Tibial artery (tissue), 4 donors: ENCODE measurements at regions not wholly inside any gene's neighbourhood (a gene's known extent, or its start where the extent isn't known, plus 50 kb on each side); places are given as distances from the start of the nearest gene placed in this dataset.

ENCODE experiments used
- DNase-seq, 2 donors: peaks; one replicate each; pipeline ENCODE4 v3.0.0-alpha.2; 2019
- H3K27ac ChIP-seq, 2 donors: fragments of 200-600 bp; sonication (generic) in 1 of 2; 1 replicate in 1 of 2; 2 replicates in 1 of 2; pipeline ENCODE4 v1.5.1; 2018 to 2019; ENCODE audit warnings: mild to moderate bottlenecking in 1 of 2
- H3K27me3 ChIP-seq, 2 donors: fragments of 200-600 bp; sonication (generic) in 1 of 2; one replicate each; pipeline versions ENCODE4 v1.5.1 to v1.6.0; 2016 to 2019
- H3K36me3 ChIP-seq, 3 donors: fragments of 200-600 bp; sonication (generic) in 2 of 3; one replicate each; pipeline ENCODE4 v1.5.1; 2016 to 2019; ENCODE audit warnings: mild to moderate bottlenecking in 2 of 3
- H3K4me1 ChIP-seq, 4 donors: fragments of 200-600 bp; sonication (generic) in 2 of 4; 1 replicate in 3 of 4; 2 replicates in 1 of 4; pipeline ENCODE4 v1.5.1; 2016 to 2019
- H3K4me3 ChIP-seq, 2 donors: fragments of 200-600 bp; sonication (generic) in 1 of 2; 1 replicate in 1 of 2; 2 replicates in 1 of 2; pipeline ENCODE4 v1.5.1; 2018 to 2019; ENCODE audit warnings: mild to moderate bottlenecking in 2 of 2
- H3K9me3 ChIP-seq, 3 donors: fragments of 200-600 bp; sonication (generic) in 1 of 3; one replicate each; pipeline ENCODE4 v1.5.1; 2016 to 2019
- CTCF ChIP-seq, 2 experiments: fragments of 200-600 bp in 1 of 2; fragments of 450-650 bp in 1 of 2; IDR thresholded peaks; one replicate each; pipeline ENCODE4 v1.5.1; 2017 to 2019; ENCODE audit warnings: antibody characterized with exemption in 2 of 2, mild to moderate bottlenecking in 1 of 2, moderate library complexity in 1 of 2
- intact Hi-C: fragments of 100-400 bp; cut with DNase I; formaldehyde crosslinking; loops from one replicate; pipeline ENCODE4 v1.15.0; 2023; ENCODE audit warnings: low total_unique reads

- Histone ChIP-seq H3K36me3 (no peaks in the 10 kb centered on the region), H3K27me3 (no peaks in the 10 kb centered on the region), H3K4me3 (no peak overlapping the region), H3K4me1 (peaks cover 0 to 46% (median 9%) of the 10 kb centered on the region in 4 donors), H3K27ac (peak overlapping the region; percentile 56 to 61), H3K9me3 (no peaks in the 10 kb centered on the region)
- intact Hi-C loops = no loop called here
- TF ChIP-seq CTCF (IDR thresholded peaks at IDR 0.05) = no peak
- DNase-seq = no peak
Measured at GRCh38 chr2:144712550-144712940, 192.6 kb upstream of the ZEB2 start.

DNA sequence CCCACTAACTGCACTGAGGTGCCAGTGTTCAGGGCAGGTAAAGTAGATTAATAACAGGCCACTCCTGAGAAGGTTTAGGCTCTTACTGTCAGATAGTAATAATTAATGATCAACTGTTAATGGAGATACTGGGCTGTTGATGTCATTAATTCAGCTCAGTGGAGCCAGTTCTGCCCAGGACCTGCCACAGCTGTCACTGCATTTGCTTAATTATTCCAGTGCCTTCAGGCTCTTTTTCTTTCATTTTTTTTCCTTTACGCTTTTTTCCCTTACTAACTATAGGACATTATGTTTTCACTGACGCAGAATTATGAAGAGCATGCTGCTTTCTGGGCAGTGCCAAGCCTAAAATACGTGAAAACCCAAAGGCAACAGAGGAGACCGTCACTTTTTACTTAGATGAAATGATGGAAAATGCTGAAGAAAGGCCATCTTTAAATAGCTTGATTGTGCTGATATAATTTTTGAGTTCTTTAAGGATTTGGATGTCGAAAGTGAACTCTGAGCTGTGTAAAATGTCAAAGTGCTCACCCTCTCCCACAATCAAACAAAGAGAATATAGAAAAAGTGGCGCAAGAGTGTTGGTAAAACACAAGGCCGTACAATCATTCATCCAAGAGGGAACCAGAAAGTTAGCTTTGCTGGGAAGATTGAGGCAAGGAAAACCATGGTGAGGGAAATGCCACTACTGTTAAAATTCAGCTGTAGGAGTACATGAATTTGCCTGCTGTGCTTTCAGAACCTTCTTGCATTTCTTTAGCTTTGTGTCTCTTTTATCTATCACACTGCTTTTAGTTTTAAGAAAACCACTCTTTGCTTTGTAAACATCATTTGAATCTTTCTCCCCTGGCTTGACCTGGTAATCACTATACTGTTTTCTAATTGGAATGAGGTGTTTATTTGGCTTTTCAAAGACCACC, 192.0 kb upstream of the ZEB2 start:
- Histone ChIP-seq H3K27me3 (no peaks in the 10 kb centered on the region), H3K4me3 (no peak overlapping the region), H3K4me1 (peaks cover 0 to 51% (median 9%) of the 10 kb centered on the region in 4 donors), H3K9me3 (no peaks in the 10 kb centered on the region), H3K36me3 (no peaks in the 10 kb centered on the region), H3K27ac (peak overlapping the region; percentile 56 to 61)
- DNase-seq = no peak
- TF ChIP-seq CTCF (IDR thresholded peaks at IDR 0.05) = no peak
- intact Hi-C loops = no loop called here

DNA sequence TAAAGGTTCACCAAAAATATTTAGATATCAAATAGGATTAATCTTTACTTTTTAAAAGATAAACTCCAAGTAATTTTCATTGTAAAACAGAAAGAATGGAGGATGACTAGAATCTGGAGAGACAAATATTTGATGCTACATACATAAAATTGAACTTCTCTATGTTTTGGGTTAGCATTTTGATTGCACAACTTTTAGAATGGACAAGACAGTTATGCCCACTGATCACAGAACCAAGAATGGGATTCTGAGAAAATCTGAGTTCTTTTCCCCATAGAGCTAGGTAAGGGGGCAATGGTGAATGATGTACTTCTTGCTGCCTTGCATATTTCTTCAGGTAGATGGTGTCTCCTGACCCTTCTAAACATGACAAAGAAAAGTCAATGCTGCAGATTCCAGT, 191.2 kb upstream of the ZEB2 start:
- Histone ChIP-seq H3K36me3 (no peaks in the 10 kb centered on the region), H3K27me3 (no peaks in the 10 kb centered on the region), H3K27ac (peak overlapping the region in 1 of 2 donors; percentile 61), H3K4me3 (no peak overlapping the region), H3K9me3 (no peaks in the 10 kb centered on the region), H3K4me1 (peaks cover 0 to 53% (median 9%) of the 10 kb centered on the region in 4 donors)
- no peak for DNase-seq
- intact Hi-C loops = no loop called here
- TF ChIP-seq CTCF (IDR thresholded peaks at IDR 0.05) = no peak

GRCh38 chr2:144708626-144709025, 188.7 kb upstream of the ZEB2 start:
- intact Hi-C loops = no loop called here
- TF ChIP-seq CTCF (IDR thresholded peaks at IDR 0.05) = no peak
- H3K9me3 ChIP-seq = no peaks in the 10 kb centered on the region
- no peaks in the 10 kb centered on the region for H3K36me3 ChIP-seq
- no peaks in the 10 kb centered on the region for H3K27me3 ChIP-seq
- H3K4me1 ChIP-seq = peaks cover 0 to 63% (median 9%) of the 10 kb centered on the region in 4 donors
- no peak for DNase-seq
- H3K4me3 ChIP-seq = no peak overlapping the region
- peak overlapping the region; percentile 34 to 47 for H3K27ac ChIP-seq

- Histone ChIP-seq H3K4me1 (peaks cover 0 to 55% (median 6%) of the 10 kb centered on the region in 4 donors), H3K27ac (peak overlapping the region; percentile 34 to 47), H3K27me3 (no peaks in the 10 kb centered on the region), H3K36me3 (no peaks in the 10 kb centered on the region), H3K4me3 (no peak overlapping the region), H3K9me3 (no peaks in the 10 kb centered on the region)
- TF ChIP-seq CTCF (IDR thresholded peaks at IDR 0.05) = no peak
- intact Hi-C loops = no loop called here
- DNase-seq = no peak
Measured at GRCh38 chr2:144707736-144708326, 187.9 kb upstream of the ZEB2 start.
